ENCODE measurements at regions not wholly inside any gene's neighbourhood (a gene's known extent, or its start where the extent isn't known, plus 50 kb on each side); places are given as distances from the start of the nearest gene placed in this dataset.
"Not testable (repeated sequence)": the region's sequence is repeated elsewhere in the genome, so short reads cannot be mapped to it uniquely, and the experiment has no call there.

GRCh38 chr2:75871762-75872614 is 161.3 kb upstream of the GCFC2 start:
- DNase-seq; H3K4me1 ChIP-seq; H3K27me3 ChIP-seq; H3K27ac ChIP-seq; H3K36me3 ChIP-seq (replicated peaks in 1 of 2; ENCODE audit: insufficient read depth in 1 of 2, low read depth in 2 of 2); H3K4me3 ChIP-seq; intact Hi-C loops (cut with DNase I); H3K9me3 ChIP-seq; ATAC-seq: not testable (repeated sequence)
- WGBS, 2 donors: 85 to 88% methylated on average over 25 of the region's 25 CpGs

DNA sequence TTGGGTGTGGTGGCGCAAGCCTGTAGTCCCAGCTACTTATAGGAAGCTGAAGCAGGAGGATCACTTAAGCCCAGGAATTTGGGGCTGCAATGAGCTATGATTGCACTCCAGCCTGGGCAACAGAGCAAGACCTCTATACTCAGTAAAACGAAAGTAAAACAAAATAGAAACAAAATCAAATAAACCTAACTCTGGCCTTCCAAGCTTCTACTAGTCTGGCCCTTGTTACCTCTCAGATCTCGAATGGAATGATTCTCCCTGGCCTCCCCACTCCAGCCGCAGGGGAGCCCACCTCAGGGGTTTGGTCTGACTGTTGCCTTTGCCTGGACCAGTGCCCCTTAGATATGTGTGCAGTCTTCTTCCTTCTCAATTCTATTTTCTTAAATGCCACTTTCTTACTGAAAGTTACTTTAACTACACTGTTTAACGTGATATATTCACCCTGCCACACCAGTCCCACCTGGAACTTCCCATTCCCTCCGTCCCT is 160.0 kb upstream of the GCFC2 start:
- Histone ChIP-seq H3K27ac (no peak overlapping the region), H3K27me3 (no peaks in the 10 kb centered on the region), H3K9me3 (no peaks in the 10 kb centered on the region), H3K4me1 (no peaks in the 10 kb centered on the region), H3K4me3 (no peak overlapping the region), H3K36me3 (replicated peaks in 1 of 2; ENCODE audit: insufficient read depth in 1 of 2, low read depth in 2 of 2) (no peaks in the 10 kb centered on the region)
- intact Hi-C loops (cut with DNase I): no loop called here
- WGBS, 2 donors: 57 to 61% methylated on average over 6 of the region's 6 CpGs
- TF ChIP-seq POLR2A (IDR thresholded peaks at IDR 0.05) (no peak), CTCF (IDR thresholded peaks at IDR 0.05) (no peak)
- ATAC-seq: no peak
- no peak for DNase-seq

- 31 to 37% methylated on average over 4 of the region's 4 CpGs for WGBS, 2 donors
- no peak for ATAC-seq
- Histone ChIP-seq H3K4me3 (no peak overlapping the region), H3K9me3 (no peaks in the 10 kb centered on the region), H3K4me1 (no peaks in the 10 kb centered on the region), H3K27me3 (no peaks in the 10 kb centered on the region), H3K27ac (no peak overlapping the region), H3K36me3 (replicated peaks in 1 of 2; ENCODE audit: insufficient read depth in 1 of 2, low read depth in 2 of 2) (no peaks in the 10 kb centered on the region)
- intact Hi-C loops (cut with DNase I): no loop called here
- no peak for TF ChIP-seq CTCF (IDR thresholded peaks at IDR 0.05)
- no peak for TF ChIP-seq POLR2A (IDR thresholded peaks at IDR 0.05)
- DNase-seq: no peak
Measured at GRCh38 chr2:75870133-75870532, 159.4 kb upstream of the GCFC2 start.

DNA sequence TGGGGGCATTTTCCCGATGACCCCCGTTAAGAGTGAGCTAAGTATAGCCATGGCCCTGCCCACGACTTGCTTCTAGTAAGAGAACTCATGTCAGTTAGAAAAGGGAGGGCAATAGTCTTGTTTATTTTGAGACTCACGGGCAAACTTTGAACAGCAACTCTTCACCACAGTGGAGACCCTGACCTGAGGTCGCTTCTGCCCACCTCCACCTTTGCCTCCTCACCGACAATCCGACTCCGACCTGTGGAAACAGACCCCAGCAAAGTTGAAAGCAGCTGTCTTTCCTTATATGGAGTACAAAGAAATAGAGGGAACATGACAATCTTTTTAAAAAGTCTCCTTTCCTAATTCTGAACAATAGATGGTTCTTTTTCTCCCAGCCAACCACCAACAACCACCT is 155.0 kb upstream of the GCFC2 start:
- ATAC-seq: no peak
- intact Hi-C loops (cut with DNase I): no loop called here
- WGBS, 2 donors: 44 to 48% methylated on average over 8 of the region's 8 CpGs
- no peak overlapping the region for H3K27ac ChIP-seq
- no peaks in the 10 kb centered on the region for H3K4me1 ChIP-seq
- no peaks in the 10 kb centered on the region for H3K27me3 ChIP-seq
- no peaks in the 10 kb centered on the region for H3K9me3 ChIP-seq
- DNase-seq: no peak
- TF ChIP-seq POLR2A (IDR thresholded peaks at IDR 0.05) (no peak), CTCF (IDR thresholded peaks at IDR 0.05) (no peak)
- H3K4me3 ChIP-seq: no peak overlapping the region
- no peaks in the 10 kb centered on the region for H3K36me3 ChIP-seq (replicated peaks in 1 of 2; ENCODE audit: insufficient read depth in 1 of 2, low read depth in 2 of 2)

- Histone ChIP-seq H3K4me1 (no peaks in the 10 kb centered on the region), H3K4me3 (no peak overlapping the region), H3K27me3 (no peaks in the 10 kb centered on the region), H3K27ac (no peak overlapping the region), H3K9me3 (no peaks in the 10 kb centered on the region), H3K36me3 (replicated peaks in 1 of 2; ENCODE audit: insufficient read depth in 1 of 2, low read depth in 2 of 2) (no peaks in the 10 kb centered on the region)
- 48 to 52% methylated on average over 2 of the region's 2 CpGs for WGBS, 2 donors
- ATAC-seq (no peak), DNase-seq (no peak)
- intact Hi-C loops (cut with DNase I): no loop called here
- no peak for TF ChIP-seq POLR2A (IDR thresholded peaks at IDR 0.05)
- no peak for TF ChIP-seq CTCF (IDR thresholded peaks at IDR 0.05)
Measured at GRCh38 chr2:75865083-75865482, 154.4 kb upstream of the GCFC2 start.
